KMS-11 (cell line): ENCODE measurements at regions not wholly inside any gene's neighbourhood (a gene's known extent, or its start where the extent isn't known, plus 50 kb on each side); places are given as distances from the start of the nearest gene placed in this dataset.

Source experiments
- H2AFZ ChIP-seq: fragments of 200-600 bp; sonication (generic); 2 replicates; pipeline ENCODE4 v1.6.1; 2016; ENCODE audit warnings: antibody characterized with exemption, mixed run types, low read depth
- H3K27ac ChIP-seq: fragments of 200-600 bp; sonication (generic); 2 replicates; pipeline ENCODE4 v1.6.1; 2016; ENCODE audit warnings: mild to moderate bottlenecking, mixed run types
- H3K27me3 ChIP-seq: fragments of 200-600 bp; sonication (generic); 2 replicates; pipeline ENCODE4 v1.6.1; 2017; ENCODE audit warnings: mild to moderate bottlenecking, low read depth, mixed run types, moderate library complexity; ENCODE audit not compliant: insufficient read depth
- H3K36me3 ChIP-seq: fragments of 200-600 bp; sonication (generic); 2 replicates; pipeline ENCODE4 v1.6.1; 2017; ENCODE audit warnings: mild to moderate bottlenecking, mixed run types; ENCODE audit not compliant: insufficient read depth
- H3K4me1 ChIP-seq: fragments of 200-600 bp; sonication (generic); 2 replicates; pipeline ENCODE4 v1.6.1; 2016; ENCODE audit warnings: mild to moderate bottlenecking, low read depth, mixed run types; ENCODE audit not compliant: poor library complexity, severe bottlenecking
- H3K4me2 ChIP-seq: fragments of 200-600 bp; sonication (generic); 2 replicates; pipeline ENCODE4 v1.7.0; 2016; ENCODE audit warnings: mild to moderate bottlenecking, mixed run types
- H3K4me3 ChIP-seq: fragments of 200-600 bp; sonication (generic); IDR thresholded peaks from 2 replicates; pipeline ENCODE4 v1.6.1; 2017; ENCODE audit warnings: low read depth, low read length, mixed read lengths; ENCODE audit not compliant: insufficient read depth
- H3K79me2 ChIP-seq: fragments of 200-600 bp; sonication (generic); 2 replicates; pipeline ENCODE4 v1.6.1; 2016; ENCODE audit warnings: low read depth, mixed run types; ENCODE audit not compliant: insufficient read depth
- H3K9ac ChIP-seq: fragments of 200-600 bp; sonication (generic); 2 replicates; pipeline ENCODE4 v1.6.1; 2016; ENCODE audit warnings: mild to moderate bottlenecking, mixed run types
- H4K20me1 ChIP-seq: fragments of 200-600 bp; sonication (generic); 2 replicates; pipeline ENCODE4 v1.6.1; 2016; ENCODE audit warnings: mild to moderate bottlenecking, mixed run types; ENCODE audit not compliant: insufficient read depth
- TF ChIP-seq, protein P1 (sequence below): fragments of 200-600 bp; sonication (generic); conservative IDR thresholded peaks from 2 replicates; pipeline ENCODE4 v1.6.1; 2017; ENCODE audit warnings: low read depth, mild to moderate bottlenecking, antibody characterized with exemption, low read length, moderate library complexity, mixed read lengths

GRCh38 chr12:88258396-88258795, 116.3 kb downstream of the TMTC3 start:
- no peaks in the 10 kb centered on the region for H4K20me1 ChIP-seq
- TF ChIP-seq, protein P1, sequence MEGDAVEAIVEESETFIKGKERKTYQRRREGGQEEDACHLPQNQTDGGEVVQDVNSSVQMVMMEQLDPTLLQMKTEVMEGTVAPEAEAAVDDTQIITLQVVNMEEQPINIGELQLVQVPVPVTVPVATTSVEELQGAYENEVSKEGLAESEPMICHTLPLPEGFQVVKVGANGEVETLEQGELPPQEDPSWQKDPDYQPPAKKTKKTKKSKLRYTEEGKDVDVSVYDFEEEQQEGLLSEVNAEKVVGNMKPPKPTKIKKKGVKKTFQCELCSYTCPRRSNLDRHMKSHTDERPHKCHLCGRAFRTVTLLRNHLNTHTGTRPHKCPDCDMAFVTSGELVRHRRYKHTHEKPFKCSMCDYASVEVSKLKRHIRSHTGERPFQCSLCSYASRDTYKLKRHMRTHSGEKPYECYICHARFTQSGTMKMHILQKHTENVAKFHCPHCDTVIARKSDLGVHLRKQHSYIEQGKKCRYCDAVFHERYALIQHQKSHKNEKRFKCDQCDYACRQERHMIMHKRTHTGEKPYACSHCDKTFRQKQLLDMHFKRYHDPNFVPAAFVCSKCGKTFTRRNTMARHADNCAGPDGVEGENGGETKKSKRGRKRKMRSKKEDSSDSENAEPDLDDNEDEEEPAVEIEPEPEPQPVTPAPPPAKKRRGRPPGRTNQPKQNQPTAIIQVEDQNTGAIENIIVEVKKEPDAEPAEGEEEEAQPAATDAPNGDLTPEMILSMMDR, result no peak
- no peaks in the 10 kb centered on the region for H3K36me3 ChIP-seq
- H3K27ac ChIP-seq, result no peak overlapping the region
- H3K27me3 ChIP-seq, result no peaks in the 10 kb centered on the region
- H3K79me2 ChIP-seq, result no peaks in the 10 kb centered on the region
- H2AFZ ChIP-seq, result no peak overlapping the region
- H3K9ac ChIP-seq, result no peak overlapping the region
- H3K4me2 ChIP-seq, result no peak overlapping the region
- no peak overlapping the region for H3K4me3 ChIP-seq
- H3K4me1 ChIP-seq, result no peaks in the 10 kb centered on the region

DNA sequence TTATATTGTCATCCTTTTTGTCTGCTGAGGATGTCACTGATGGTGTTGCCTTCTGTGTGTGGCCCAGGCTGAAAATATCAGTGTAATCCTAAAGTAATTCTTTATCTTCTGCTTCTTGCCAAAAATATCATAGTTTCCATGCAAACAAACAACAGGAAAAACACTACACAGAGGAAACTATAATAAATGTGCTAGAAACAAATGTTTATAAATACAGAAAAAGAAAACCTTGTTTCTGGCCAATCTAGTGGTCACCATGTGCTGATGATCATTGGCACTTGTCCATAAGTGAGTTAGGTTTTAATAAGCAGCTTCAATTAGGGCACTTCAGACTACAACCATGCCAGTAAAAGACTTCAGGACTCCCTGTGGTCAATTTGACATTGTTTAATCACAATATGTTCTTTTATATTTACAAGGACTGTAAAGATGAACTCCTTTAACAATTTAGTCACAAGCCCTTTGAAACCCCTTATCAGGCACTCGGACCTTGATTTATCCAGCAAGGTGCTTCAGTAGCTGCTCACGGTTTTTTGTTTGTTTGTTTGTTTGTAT, 124.8 kb downstream of the TMTC3 start:
- H3K4me3 ChIP-seq, result no peak overlapping the region

DNA sequence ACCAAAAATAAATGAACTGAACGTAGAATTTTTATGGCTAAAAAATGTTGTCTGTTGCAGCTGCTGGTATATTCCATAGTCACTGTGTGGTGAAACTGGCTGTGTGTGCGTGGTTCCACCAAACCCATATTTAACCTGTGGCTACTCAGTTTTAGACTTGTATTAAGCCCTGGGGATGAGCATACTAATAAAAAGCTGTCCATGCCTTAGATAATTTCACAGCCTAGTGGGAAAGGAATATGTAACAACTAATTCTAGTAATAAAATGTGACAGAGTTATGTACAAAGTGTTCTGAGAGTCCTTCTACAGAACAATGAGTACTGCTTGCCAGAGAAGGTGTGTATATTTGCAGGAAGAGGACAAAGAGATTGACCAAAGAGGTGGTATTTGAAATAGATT, 125.5 kb downstream of the TMTC3 start:
- Histone ChIP-seq H2AFZ (no peak overlapping the region), H3K79me2 (no peaks in the 10 kb centered on the region), H3K4me3 (no peak overlapping the region), H3K4me2 (no peak overlapping the region), H3K36me3 (no peaks in the 10 kb centered on the region), H3K27me3 (no peaks in the 10 kb centered on the region), H3K4me1 (no peaks in the 10 kb centered on the region), H3K9ac (no peak overlapping the region), H3K27ac (no peak overlapping the region), H4K20me1 (no peaks in the 10 kb centered on the region)
- TF ChIP-seq, protein P1, result no peak

More for the DNA sequence above, 124.8 kb downstream of the TMTC3 start:
- Histone ChIP-seq H3K9ac (no peak overlapping the region), H3K36me3 (no peaks in the 10 kb centered on the region), H3K27ac (no peak overlapping the region), H2AFZ (no peak overlapping the region), H3K27me3 (no peaks in the 10 kb centered on the region), H4K20me1 (no peaks in the 10 kb centered on the region), H3K4me2 (no peak overlapping the region), H3K79me2 (no peaks in the 10 kb centered on the region), H3K4me1 (no peaks in the 10 kb centered on the region)
- TF ChIP-seq, protein P1, result no peak

DNA sequence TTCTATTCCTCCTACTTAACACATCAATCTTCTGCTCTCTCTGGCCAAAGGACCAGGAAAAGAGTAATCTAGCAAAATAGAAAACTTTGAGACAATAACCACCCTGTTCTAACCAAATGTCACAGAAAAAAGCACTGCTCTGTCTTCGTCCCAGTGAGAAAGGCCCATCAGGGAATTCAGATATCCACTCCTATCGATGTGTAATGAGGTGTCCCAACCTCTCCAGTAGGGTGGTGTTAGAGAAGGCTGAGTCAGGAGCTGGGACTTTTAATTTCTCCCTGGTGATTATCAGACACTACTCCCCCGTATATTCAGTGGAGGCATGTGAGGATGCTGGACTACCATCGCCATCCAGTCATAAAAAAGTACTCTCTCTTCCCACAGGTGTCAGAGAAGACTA, 130.3 kb downstream of the TMTC3 start:
- Histone ChIP-seq H3K4me2 (no peak overlapping the region), H3K36me3 (no peaks in the 10 kb centered on the region), H3K4me1 (no peaks in the 10 kb centered on the region), H3K9ac (no peak overlapping the region), H3K27ac (no peak overlapping the region), H3K27me3 (no peaks in the 10 kb centered on the region), H4K20me1 (no peaks in the 10 kb centered on the region), H2AFZ (no peak overlapping the region), H3K79me2 (no peaks in the 10 kb centered on the region), H3K4me3 (no peak overlapping the region)
- TF ChIP-seq, protein P1, result no peak
